OCI-LY3 (cell line): ENCODE measurements at regions not wholly inside any gene's neighbourhood (a gene's known extent, or its start where the extent isn't known, plus 50 kb on each side); places are given as distances from the start of the nearest gene placed in this dataset.

Source experiments
- EZH2phosphoT487 ChIP-seq: fragments of 200-600 bp; shearing (Covaris generic); IDR thresholded peaks from 2 replicates; pipeline ENCODE4 v1.6.1; 2018; ENCODE audit warnings: antibody characterized with exemption, mixed run types, low read depth
- TF ChIP-seq, protein P1 (sequence below): fragments of 200-600, 300-600 bp; sonication (generic); IDR thresholded peaks from 2 replicates; pipeline ENCODE4 v1.5.1; 2014; ENCODE audit warnings: antibody characterized with exemption, low read length, low read depth

DNA sequence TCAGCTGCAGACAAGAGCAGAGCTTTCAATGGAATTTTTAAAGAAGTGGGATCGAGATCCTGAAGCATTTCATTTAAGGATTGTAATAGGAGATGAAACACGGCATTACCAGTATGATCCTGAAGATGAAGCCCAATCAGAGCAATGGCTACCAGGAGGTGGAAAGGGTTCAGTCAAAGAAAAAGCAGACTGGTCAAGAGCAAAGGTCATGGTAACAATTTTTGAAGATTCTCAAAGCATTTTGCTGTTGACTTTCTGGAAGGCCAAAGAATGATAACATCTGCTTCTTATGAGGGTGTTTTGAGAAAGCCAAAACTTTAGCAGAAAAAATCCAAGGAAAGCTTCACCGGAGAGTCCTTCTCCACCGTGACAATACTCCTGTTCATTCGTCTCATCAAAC, 204.3 kb upstream of the EEA1 start:
- TF ChIP-seq, protein P1, sequence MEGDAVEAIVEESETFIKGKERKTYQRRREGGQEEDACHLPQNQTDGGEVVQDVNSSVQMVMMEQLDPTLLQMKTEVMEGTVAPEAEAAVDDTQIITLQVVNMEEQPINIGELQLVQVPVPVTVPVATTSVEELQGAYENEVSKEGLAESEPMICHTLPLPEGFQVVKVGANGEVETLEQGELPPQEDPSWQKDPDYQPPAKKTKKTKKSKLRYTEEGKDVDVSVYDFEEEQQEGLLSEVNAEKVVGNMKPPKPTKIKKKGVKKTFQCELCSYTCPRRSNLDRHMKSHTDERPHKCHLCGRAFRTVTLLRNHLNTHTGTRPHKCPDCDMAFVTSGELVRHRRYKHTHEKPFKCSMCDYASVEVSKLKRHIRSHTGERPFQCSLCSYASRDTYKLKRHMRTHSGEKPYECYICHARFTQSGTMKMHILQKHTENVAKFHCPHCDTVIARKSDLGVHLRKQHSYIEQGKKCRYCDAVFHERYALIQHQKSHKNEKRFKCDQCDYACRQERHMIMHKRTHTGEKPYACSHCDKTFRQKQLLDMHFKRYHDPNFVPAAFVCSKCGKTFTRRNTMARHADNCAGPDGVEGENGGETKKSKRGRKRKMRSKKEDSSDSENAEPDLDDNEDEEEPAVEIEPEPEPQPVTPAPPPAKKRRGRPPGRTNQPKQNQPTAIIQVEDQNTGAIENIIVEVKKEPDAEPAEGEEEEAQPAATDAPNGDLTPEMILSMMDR = no peak
- TF ChIP-seq EZH2phosphoT487 = no peak
